ENCODE measurements at regions not wholly inside any gene's neighbourhood (a gene's known extent, or its start where the extent isn't known, plus 50 kb on each side); places are given as distances from the start of the nearest gene placed in this dataset.

DNA sequence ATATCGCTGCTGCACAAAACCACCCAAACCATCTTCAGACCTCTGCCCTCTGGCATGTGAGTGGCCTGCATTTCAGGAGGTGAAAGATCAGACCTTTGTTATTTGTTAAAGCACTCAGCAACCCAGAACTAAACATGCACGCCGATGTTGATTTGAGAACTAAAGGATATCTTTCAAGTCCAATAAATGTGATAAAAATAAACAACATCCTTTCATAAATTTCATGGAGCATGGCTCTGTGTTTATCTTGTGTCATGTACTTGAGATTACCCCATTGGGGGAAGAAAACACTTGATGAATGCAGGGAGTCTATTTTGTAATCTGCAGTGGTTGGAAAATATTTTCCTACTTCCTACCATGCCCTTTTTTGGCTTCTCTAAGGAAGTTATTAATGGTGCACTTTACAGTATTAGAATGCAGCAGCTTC is 70.8 kb upstream of the GATA6 start:
- no peak overlapping the region for H3K4me3 ChIP-seq (replicated peaks in 1 of 3)
- intact Hi-C loops (cut with DNase I): no loop called here
- H3K36me3 ChIP-seq: no peaks in the 10 kb centered on the region
- H3K9me3 ChIP-seq: no peaks in the 10 kb centered on the region
- TF ChIP-seq, protein P1, sequence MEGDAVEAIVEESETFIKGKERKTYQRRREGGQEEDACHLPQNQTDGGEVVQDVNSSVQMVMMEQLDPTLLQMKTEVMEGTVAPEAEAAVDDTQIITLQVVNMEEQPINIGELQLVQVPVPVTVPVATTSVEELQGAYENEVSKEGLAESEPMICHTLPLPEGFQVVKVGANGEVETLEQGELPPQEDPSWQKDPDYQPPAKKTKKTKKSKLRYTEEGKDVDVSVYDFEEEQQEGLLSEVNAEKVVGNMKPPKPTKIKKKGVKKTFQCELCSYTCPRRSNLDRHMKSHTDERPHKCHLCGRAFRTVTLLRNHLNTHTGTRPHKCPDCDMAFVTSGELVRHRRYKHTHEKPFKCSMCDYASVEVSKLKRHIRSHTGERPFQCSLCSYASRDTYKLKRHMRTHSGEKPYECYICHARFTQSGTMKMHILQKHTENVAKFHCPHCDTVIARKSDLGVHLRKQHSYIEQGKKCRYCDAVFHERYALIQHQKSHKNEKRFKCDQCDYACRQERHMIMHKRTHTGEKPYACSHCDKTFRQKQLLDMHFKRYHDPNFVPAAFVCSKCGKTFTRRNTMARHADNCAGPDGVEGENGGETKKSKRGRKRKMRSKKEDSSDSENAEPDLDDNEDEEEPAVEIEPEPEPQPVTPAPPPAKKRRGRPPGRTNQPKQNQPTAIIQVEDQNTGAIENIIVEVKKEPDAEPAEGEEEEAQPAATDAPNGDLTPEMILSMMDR (IDR thresholded peaks at IDR 0.05): no peak
- no peak for TF ChIP-seq POLR2A (IDR thresholded peaks at IDR 0.05)
- no peak overlapping the region for H3K27ac ChIP-seq
- DNase-seq: no peak
- 27 to 34% methylated on average over 3 of the region's 3 CpGs for WGBS, 2 donors
- no peaks in the 10 kb centered on the region for H3K27me3 ChIP-seq
- peaks cover 5% of the 10 kb centered on the region in 2 donors for H3K4me1 ChIP-seq

DNA sequence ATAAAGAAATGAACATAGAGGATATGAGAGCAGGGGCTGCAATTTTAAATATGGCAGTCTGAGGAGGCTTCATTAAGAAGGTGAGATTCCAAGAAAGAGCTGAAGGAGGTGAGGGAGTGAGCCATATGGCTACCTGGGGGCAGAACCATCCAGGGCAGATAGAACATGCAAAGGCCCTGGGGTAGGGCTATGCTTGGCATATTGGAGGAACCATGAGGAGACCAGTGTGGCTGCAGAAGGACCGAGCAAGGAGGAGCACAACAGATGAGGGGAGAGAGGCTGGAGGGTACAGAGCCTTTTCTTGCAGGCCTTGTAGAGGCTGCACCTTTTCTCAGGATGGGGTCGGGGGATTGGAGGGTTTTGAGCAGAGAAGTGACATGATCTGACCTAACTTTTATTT is 69.5 kb upstream of the GATA6 start:
- intact Hi-C loops (cut with DNase I): no loop called here
- Histone ChIP-seq H3K27ac (no peak overlapping the region), H3K36me3 (no peaks in the 10 kb centered on the region), H3K9me3 (no peaks in the 10 kb centered on the region), H3K4me1 (peaks cover 5% of the 10 kb centered on the region in 2 donors), H3K4me3 (replicated peaks in 1 of 3) (no peak overlapping the region), H3K27me3 (no peaks in the 10 kb centered on the region)
- DNase-seq: no peak
- TF ChIP-seq, protein P1 (IDR thresholded peaks at IDR 0.05): no peak
- TF ChIP-seq POLR2A (IDR thresholded peaks at IDR 0.05): no peak
- 92 to 97% methylated on average over 2 of the region's 2 CpGs for WGBS, 2 donors

DNA sequence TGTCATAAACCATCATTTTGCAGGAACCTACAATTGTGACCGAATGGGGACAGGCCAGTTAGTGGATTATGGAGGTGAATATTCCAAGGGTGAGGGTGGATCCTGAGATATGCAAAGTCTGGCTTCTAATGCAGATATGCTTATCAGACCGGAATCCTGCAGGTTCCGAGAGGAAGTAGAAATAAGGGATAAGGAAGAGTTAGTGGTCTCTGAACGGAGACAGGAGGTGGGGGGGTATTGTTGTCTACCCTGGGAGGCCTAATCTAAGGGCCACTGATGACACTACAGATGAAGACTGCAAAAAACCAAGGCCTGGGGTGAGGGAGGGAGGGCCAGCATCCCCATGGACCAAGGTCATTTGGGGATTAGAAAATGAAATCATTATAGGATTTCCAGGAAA is 67.7 kb upstream of the GATA6 start:
- intact Hi-C loops (cut with DNase I): no loop called here
- TF ChIP-seq POLR2A (IDR thresholded peaks at IDR 0.05): no peak
- TF ChIP-seq, protein P1 (IDR thresholded peaks at IDR 0.05): no peak
- WGBS, 2 donors: 91 to 94% methylated on average over 4 of the region's 4 CpGs

DNA sequence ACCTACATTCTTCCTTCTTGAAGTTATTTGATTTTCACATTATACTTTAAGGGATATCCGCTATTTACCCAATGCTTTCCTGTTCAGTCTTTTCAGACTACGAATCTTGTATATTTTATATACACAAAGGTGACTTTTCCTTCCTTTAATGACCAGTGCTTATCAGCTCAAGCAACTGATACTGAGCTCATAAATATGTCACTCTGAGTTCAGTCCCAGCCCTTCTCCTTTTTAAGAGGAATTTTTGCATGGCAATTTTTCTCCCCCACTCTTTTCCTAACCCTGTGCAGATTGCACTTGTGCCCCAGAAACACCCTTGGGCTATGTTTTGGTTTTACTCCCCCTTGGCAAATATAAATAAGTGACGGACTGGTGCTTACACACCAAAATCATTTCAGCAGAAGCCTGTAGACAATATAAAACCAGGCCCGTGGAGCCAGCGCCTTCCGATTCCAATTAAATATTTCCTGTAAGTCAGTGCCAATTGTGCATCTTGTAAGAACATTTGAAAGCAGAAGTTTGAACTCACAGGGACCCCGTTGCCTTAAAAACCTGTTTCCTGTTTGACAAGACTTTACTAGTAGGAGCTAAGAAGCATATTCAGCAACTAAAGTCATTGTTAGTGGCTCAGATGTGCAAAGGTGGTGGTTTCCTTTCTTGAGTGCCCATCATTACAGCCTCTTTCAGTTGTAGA is 66.3 kb upstream of the GATA6 start:
- TF ChIP-seq POLR2A (IDR thresholded peaks at IDR 0.05): no peak
- TF ChIP-seq, protein P1 (IDR thresholded peaks at IDR 0.05): no peak
- H3K36me3 ChIP-seq: no peaks in the 10 kb centered on the region
- peaks cover 5% of the 10 kb centered on the region in 2 donors for H3K4me1 ChIP-seq
- H3K4me3 ChIP-seq (replicated peaks in 1 of 3): no peak overlapping the region
- H3K27me3 ChIP-seq: no peaks in the 10 kb centered on the region
- no peaks in the 10 kb centered on the region for H3K9me3 ChIP-seq
- no peak overlapping the region for H3K27ac ChIP-seq
- WGBS, 2 donors: 61 to 64% methylated on average over 7 of the region's 7 CpGs
- DNase-seq: no peak
- intact Hi-C loops (cut with DNase I): no loop called here

More for the DNA sequence above, 67.7 kb upstream of the GATA6 start:
- Histone ChIP-seq H3K27me3 (no peaks in the 10 kb centered on the region), H3K4me1 (peaks cover 5% of the 10 kb centered on the region in 2 donors), H3K36me3 (no peaks in the 10 kb centered on the region), H3K4me3 (replicated peaks in 1 of 3) (no peak overlapping the region), H3K27ac (no peak overlapping the region), H3K9me3 (no peaks in the 10 kb centered on the region)
- DNase-seq: no peak

DNA sequence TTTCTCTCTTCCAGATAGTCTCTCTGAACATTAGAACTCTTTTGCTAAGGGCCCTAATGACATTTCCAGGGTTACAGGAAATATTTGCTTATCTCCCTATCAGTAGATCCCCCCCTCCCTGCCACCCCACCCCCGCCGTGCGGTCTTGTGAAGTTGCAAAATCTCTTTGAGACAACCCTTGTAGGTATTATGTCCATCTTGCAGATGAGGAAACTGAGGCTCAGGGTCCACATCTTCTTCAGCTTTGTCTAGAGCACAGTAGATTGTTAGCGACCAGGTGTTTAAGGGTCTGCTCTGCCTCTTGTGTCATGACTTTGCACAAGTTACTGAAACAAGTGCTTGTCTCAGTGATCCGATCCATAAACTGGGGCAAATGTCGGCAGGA is 65.8 kb upstream of the GATA6 start:
- Histone ChIP-seq H3K36me3 (no peaks in the 10 kb centered on the region), H3K4me3 (replicated peaks in 1 of 3) (no peak overlapping the region), H3K4me1 (peaks cover 1 to 3% of the 10 kb centered on the region in 2 donors), H3K27me3 (no peaks in the 10 kb centered on the region), H3K27ac (no peak overlapping the region), H3K9me3 (no peaks in the 10 kb centered on the region)
- DNase-seq: no peak
- intact Hi-C loops (cut with DNase I): no loop called here
- TF ChIP-seq, protein P1 (IDR thresholded peaks at IDR 0.05): no peak
- TF ChIP-seq POLR2A (IDR thresholded peaks at IDR 0.05): no peak
- WGBS, 2 donors: 77 to 92% methylated on average over 6 of the region's 6 CpGs

Measured in thyroid gland (tissue), 4 donors.